IMR-90 (cell line): ENCODE measurements at regions not wholly inside any gene's neighbourhood (a gene's known extent, or its start where the extent isn't known, plus 50 kb on each side); places are given as distances from the start of the nearest gene placed in this dataset.

Experiments used
- BHLHE40 ChIP-seq: fragments of 150-350 bp; IDR thresholded peaks from 2 replicates; pipeline ENCODE4 v1.6.1; 2016; ENCODE audit warnings: mild to moderate bottlenecking, low read depth, low read length
- CEBPB ChIP-seq: IDR thresholded peaks from 2 replicates; pipeline ENCODE4 v1.6.1; 2012; ENCODE audit warnings: low read depth, low read length, improper control_type of control experiment
- CHD1 ChIP-seq: IDR thresholded peaks from 2 replicates; pipeline ENCODE4 v1.6.1; 2012; ENCODE audit warnings: low read depth, low read length, improper control_type of control experiment
- CTCF ChIP-seq: conservative IDR thresholded peaks from 2 replicates; pipeline ENCODE4 v1.5.1; 2012; ENCODE audit warnings: mild to moderate bottlenecking, low read depth, low read length, improper control_type of control experiment
- MAFK ChIP-seq: IDR thresholded peaks from 2 replicates; pipeline ENCODE4 v1.6.1; 2012; ENCODE audit warnings: low read depth, low read length, improper control_type of control experiment
- MXI1 ChIP-seq: IDR thresholded peaks from 2 replicates; pipeline ENCODE4 v1.6.1; 2012; ENCODE audit warnings: low read depth, mild to moderate bottlenecking, low read length, moderate library complexity, borderline replicate concordance
- POLR2A ChIP-seq: IDR thresholded peaks from 2 replicates; pipeline ENCODE4 v1.6.1; 2012; ENCODE audit warnings: mild to moderate bottlenecking, low read depth, low read length
- RAD21 ChIP-seq: IDR thresholded peaks from 2 replicates; pipeline ENCODE4 v1.6.1; 2012; ENCODE audit warnings: low read length, improper control_type of control experiment
- RCOR1 ChIP-seq: IDR thresholded peaks from 2 replicates; pipeline ENCODE4 v1.6.1; 2012; ENCODE audit warnings: mild to moderate bottlenecking, low read length, improper control_type of control experiment; ENCODE audit not compliant: insufficient replicate concordance
- RFX5 ChIP-seq: IDR thresholded peaks from 2 replicates; pipeline ENCODE4 v1.8.0; 2012; ENCODE audit warnings: low read depth, mild to moderate bottlenecking, low read length, moderate library complexity
- USF2 ChIP-seq: fragments of 150-350 bp; IDR thresholded peaks from 2 replicates; pipeline ENCODE4 v1.6.1; 2017; ENCODE audit warnings: mild to moderate bottlenecking, antibody characterized with exemption, low read length, low read depth

GRCh38 chr3:29057326-29057725 is 223.5 kb upstream of the RBMS3 start:
- TF ChIP-seq CTCF (no peak), RAD21 (no peak), USF2 (no peak), RFX5 (no peak), POLR2A (no peak), BHLHE40 (no peak), MXI1 (no peak), RCOR1 (no peak), CHD1 (no peak), CEBPB (no peak; the same call in 1 of the 2 replicates), MAFK (no peak)
